GM21381 (cell line): ENCODE measurements at regions not wholly inside any gene's neighbourhood (a gene's known extent, or its start where the extent isn't known, plus 50 kb on each side); places are given as distances from the start of the nearest gene placed in this dataset.

Experiments used
- ATAC-seq: cut with Tn5 transposase; IDR thresholded peaks from one replicate; pipeline ENCODE4 v1.9.1; 2021; ENCODE audit warnings: mild to moderate bottlenecking, moderate library complexity; ENCODE audit not compliant: unreplicated experiment

GRCh38 chr4:82043081-82043808 is 330.5 kb downstream of the HNRNPD start:
- no peak for ATAC-seq

- ATAC-seq, result no peak
Observed at GRCh38 chr4:82042042-82042441, 331.7 kb downstream of the HNRNPD start.

DNA sequence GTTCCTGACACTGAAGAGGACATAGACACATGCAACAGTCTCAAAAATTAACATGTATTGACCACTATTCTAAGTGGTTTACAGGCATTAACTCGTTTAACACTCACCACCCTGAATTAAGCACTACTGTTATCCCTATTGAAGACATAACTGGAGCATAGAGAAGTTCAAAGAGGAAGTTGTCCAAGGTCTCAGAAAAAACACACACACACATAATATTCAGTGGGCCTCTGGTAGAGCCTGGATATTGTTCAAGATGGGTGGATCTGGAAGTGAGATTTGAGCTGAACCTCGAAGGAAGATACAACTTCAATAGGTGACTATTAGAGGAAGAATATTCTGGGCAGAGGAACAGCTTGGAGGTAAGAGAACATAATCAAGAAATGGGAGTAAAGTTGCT is 334.9 kb downstream of the HNRNPD start:
- ATAC-seq, result no peak

GRCh38 chr4:82036181-82036580 is 337.6 kb downstream of the HNRNPD start:
- no peak for ATAC-seq

- ATAC-seq, result no peak
Observed at GRCh38 chr4:82034878-82035277, 338.9 kb downstream of the HNRNPD start.

DNA sequence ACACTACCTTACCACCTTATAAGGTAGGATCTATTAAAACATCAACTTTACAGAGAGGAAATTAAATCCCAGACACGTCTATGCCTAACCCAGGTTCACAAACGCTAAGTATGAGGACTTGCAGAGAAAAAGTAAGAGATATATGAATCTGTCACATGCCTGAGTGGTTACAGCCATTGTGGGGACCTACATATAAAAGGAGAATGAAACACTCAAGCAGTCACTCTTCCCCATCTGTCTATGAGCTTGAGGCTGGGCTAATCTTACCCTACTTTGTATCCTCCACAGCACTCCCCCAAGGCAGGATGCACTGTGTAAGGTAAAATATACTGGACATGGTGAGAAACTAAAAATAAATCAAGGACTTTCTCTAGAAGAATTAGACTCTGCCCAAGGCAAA is 339.9 kb downstream of the HNRNPD start:
- no peak for ATAC-seq

GRCh38 chr4:82031376-82031927 is 342.3 kb downstream of the HNRNPD start:
- ATAC-seq, result no peak

DNA sequence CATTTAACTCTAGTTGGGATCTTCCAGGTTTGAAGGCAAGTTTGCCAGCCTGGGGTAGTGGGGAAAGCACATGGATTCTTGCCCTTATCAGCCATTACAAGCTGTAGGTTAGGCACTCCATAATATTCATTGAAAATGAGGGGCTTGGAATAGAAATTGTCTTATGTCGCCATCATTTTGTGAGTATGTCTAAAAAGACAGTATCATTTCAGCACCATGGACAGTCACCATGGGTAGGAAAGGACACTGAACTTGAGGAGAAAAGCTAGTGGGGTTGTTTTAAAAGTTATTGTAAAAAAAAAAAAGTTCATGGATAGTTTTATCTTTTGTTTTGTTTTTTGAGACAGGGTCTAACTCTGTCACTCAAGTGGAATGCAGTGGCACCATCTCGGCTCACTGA is 356.1 kb downstream of the HNRNPD start:
- ATAC-seq, result no peak

GRCh38 chr4:82005158-82005557 is 368.6 kb downstream of the HNRNPD start:
- no peak for ATAC-seq

GRCh38 chr4:81997313-81997712 is 376.5 kb downstream of the HNRNPD start:
- no peak for ATAC-seq

DNA sequence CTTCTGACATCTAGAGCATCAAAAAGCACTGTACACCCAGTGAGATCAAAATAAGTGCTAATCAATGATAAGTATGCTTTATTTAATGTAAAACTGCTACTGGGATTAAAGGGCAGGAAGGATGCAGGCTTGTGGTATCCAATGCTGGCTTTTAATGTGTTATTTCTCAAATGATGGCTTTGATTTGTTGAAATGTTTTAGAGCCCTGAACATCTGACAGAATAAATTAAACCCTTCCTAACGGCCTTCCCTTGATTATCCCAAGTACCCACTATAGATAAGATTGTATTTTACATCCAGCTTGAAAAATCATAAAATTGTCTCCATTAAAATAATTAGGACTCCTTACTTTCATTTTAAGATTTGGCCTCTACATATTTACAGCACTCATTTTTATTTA is 382.9 kb downstream of the HNRNPD start:
- no peak for ATAC-seq

DNA sequence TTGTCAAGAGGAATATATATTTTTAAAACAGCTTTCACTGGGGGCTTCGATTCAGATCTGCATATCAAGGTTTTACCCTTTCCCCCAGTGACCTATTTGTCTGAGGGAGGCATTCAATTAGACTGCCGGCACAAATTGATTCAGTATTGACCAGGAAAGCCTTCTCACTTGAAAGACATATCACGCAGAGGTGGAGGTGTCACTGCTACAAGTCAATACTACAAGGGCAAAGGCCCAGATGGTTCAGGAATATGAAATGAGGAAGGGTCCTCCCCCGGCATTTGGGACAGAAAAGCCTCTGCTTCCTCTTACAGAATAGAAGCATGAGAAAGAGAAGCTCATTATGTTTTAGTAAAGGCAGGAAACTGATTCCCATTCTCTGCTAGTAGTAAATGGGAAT is 383.6 kb downstream of the HNRNPD start:
- ATAC-seq, result no peak

GRCh38 chr4:81989202-81989601 is 384.6 kb downstream of the HNRNPD start:
- no peak for ATAC-seq

- no peak for ATAC-seq
Observed at GRCh38 chr4:81988178-81988577, 385.6 kb downstream of the HNRNPD start.

GRCh38 chr4:81984746-81985145 is 389.0 kb downstream of the HNRNPD start:
- ATAC-seq, result no peak

GRCh38 chr4:81982846-81983540 is 390.8 kb downstream of the HNRNPD start:
- no peak for ATAC-seq

DNA sequence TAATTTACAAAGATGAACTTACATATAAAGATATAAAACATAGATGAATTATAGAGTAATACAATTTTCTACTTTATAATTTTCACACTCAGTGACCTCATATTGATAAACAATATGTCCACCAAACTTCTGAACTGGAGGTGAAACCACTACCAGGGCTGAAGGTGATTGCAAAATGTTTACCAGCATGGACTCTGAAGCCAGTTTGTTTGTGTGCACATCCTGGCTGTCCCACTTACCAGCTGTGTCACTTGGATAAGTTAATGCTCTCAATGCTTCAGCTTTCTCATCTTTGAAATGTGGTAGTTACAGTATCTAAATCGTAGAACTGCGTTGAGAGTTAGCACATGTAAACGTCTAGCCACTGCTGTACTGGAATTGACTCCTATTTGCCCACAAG is 392.6 kb downstream of the HNRNPD start:
- ATAC-seq, result no peak

- no peak for ATAC-seq
Observed at GRCh38 chr4:81974523-81974922, 399.3 kb downstream of the HNRNPD start.

- no peak for ATAC-seq
Observed at GRCh38 chr4:81971637-81972381, 402.0 kb downstream of the HNRNPD start.

DNA sequence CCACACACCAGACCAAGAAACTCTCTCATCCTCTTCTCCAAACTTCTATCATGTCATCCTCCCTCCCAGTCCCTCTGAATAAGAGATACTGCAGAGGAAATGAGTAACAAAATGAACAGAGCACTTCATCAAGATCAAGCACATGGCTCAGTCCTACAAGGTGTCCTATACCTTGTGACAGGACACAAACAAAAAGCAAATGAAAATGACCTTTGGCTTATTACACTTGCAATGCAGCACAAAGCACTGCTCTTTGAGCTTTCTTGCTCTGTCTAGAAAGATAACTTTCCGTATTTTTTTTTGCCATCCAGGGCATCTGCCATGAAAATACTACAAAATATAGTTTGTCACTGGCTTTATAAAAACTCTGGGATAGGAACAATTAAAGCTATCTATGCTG is 402.7 kb downstream of the HNRNPD start:
- ATAC-seq, result no peak

DNA sequence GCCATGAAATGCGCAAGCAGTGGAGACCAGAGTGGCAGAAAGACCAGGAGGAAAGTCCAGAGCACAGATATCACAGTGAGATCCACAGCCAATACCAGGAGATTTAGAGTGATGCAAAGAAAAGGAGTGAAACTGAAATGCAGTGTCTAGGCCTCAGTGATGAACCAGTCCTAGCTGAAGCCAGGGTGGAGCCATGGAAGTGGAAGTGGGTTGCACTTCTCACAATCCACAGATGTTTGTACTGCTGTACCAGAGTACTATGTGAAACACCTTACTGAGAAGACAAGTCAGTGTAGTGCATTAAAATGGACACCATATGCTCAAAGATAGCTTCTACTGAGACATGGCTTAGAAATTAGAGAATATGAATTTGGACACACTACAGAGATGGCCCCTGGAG is 403.3 kb downstream of the HNRNPD start:
- no peak for ATAC-seq

GRCh38 chr4:81966676-81967075 is 407.1 kb downstream of the HNRNPD start:
- no peak for ATAC-seq
